Colon (tissue), 2 donors: ENCODE measurements at regions not wholly inside any gene's neighbourhood (a gene's known extent, or its start where the extent isn't known, plus 50 kb on each side); places are given as distances from the start of the nearest gene placed in this dataset.
"Not testable (repeated sequence)": the region's sequence is repeated elsewhere in the genome, so short reads cannot be mapped to it uniquely, and the experiment has no call there.

ENCODE experiments used
- FAIRE-seq: peaks from 2 replicates; lab custom pipeline; 2012; peaks lifted over from hg19 to GRCh38; lab: Jason Lieb, UNC
- donor health status: control.
- donor health status: control.

- FAIRE-seq = no peak
These were observed 50.9 kb upstream of the MITF start for GRCh38 chr3:69688400-69688799.

- FAIRE-seq = no peak
These were observed 51.6 kb upstream of the MITF start for GRCh38 chr3:69687641-69688040.

DNA sequence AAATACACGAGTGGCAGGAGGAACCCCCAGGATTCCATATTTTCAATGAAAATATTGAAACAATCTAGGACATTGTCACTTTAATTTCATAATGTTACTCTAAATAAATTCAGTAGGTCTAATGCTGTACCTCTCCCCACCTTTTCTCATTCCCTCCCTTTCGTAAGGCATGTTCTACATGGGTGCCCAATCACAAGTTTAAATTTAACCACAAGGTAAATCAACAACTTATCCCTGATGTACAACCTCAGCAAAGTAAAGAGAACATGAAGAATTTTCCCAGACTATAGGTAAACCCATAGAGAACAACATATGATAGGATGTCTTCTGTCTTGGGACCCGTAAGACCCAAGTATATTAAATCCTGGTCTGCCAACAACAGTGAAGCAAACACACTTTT is 53.2 kb upstream of the MITF start:
- no peak for FAIRE-seq

DNA sequence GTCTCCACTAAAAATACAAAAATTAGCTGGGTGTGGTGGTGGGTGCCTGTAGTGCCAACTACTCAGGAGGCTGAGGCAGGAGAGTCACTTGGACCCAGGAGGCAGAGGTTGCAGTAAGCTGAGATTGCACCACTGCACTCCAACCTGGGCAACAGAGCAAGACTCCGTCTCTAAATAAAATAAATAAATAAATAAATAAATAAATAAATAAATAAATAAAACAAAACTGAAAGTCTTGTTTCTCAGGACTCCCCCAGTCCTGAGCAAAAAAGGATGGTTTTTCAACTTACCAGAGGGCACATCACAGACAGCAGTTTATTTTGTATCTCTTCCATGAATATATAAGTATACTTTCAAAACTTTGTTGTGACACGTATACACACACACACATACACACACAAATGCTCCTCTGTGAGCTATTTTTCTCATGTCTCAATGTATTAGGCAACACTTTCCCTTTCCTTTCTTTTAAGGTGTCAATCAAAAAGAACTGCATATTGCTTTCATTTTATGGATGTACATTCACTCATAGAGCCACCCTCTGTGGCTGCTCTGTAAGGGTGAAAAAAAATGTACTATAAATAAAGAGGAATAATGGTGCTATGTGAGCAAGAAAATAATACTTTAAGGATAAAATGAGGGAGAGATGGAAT is 54.8 kb upstream of the MITF start:
- no peak for FAIRE-seq

- FAIRE-seq = no peak
These were observed 56.0 kb upstream of the MITF start for GRCh38 chr3:69683082-69683806.

DNA sequence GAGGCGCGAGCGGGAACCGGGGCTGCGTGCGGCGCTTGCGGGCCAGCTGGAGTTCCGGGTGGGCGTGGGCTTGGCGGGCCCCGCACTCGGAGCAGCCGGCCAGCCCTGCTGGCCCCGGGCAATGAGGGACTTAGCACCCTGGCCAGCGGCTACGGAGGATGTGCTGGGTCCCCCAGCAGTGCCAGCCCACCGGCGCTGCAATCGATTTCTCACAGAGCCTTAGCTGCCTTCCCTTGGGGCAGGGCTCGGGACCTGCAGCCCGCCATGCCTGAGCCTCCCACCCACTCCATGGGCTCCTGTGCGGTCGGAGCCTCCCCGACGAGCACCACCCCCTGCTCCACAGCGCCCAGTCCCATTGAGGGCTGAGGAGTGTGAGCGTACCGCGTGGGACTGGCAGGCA is 61.8 kb upstream of the MITF start:
- FAIRE-seq = not testable (repeated sequence)

GRCh38 chr3:69675786-69676530 is 63.3 kb upstream of the MITF start:
- no peak for FAIRE-seq

GRCh38 chr3:69674752-69675151 is 64.5 kb upstream of the MITF start:
- FAIRE-seq = no peak

DNA sequence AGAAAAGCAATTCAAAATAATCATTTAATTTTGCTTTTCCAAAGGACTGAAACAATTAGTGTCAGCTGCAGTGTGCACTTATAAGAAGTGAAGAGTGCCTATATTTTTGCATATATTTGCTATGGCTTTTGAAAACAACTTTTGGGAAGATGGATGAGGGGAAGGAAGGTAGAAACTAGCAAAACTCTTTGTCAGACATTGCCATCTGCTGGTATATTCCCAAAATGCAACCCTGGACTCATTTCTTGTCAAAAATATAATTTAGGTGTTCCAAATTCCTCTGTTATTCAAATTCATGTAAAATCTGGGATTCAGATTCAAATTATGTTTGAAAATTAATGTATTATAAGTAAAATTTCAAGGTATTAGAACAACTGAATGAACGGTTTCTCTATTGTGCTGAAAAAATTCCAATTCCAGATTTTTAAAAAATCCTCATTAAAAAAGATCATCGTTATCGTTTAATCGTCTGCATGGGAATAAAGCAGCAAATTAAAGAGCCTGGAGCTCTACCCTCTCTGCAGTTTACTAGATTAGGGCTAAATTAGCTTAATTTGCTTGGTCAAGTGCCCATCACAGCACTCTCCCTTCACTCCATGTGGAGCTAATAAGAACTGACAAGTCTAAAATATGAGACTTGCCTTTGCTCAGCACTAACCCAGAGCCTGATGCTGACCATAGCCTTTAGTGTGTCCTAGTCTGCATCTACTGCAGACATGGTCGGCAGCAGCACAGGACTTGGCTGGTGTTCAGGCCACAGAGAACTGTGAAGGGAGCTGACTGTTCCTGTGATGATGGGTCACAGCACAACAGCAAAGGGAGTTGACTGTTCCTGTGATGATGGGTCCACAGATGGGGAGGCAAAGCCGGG is 67.9 kb upstream of the MITF start:
- no peak for FAIRE-seq

DNA sequence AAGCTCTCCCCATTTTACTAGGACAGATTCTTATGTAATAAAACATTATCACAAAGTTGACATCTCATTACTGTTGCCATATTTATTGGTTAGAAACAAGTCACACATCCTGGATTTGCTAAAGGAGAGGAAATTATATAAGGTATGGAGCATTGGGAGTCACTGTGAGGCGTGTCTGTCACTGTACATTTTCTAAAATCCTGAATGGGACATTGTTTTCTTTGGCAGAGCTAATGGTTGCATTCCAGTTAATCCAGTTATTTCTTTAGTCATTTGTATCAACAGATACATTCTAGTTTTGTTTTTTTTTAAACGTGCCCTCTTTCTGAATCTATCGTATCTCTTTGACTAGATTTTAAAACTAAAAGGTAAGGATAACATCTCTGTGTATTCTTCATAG is 70.2 kb upstream of the MITF start:
- no peak for FAIRE-seq

- FAIRE-seq = no peak
These were observed 74.1 kb upstream of the MITF start for GRCh38 chr3:69665026-69665737.

GRCh38 chr3:69660631-69661030 is 78.6 kb upstream of the MITF start:
- no peak for FAIRE-seq

- FAIRE-seq = no peak
These were observed 79.9 kb upstream of the MITF start for GRCh38 chr3:69659180-69659910.

- FAIRE-seq = no peak
These were observed 80.6 kb upstream of the MITF start for GRCh38 chr3:69658514-69659140.

- not testable (repeated sequence) for FAIRE-seq
These were observed 82.2 kb upstream of the MITF start for GRCh38 chr3:69657030-69657429.

GRCh38 chr3:69651765-69652164 is 87.5 kb upstream of the MITF start:
- no peak for FAIRE-seq

DNA sequence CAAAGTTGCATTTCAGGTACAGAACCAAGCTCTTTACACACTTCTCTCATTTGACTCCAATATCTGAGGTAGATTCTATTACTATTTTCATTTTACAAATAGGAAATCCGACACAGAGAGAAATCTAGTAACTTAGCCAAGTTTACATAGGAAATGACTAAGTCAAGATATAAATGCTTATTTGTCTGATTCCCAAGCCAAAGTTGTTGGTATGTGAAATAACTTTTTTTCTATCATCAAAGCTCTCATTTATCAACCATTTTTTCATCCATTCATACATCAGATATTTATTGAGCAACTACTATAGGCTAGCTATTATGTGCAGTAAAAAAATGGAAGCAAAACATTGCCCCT is 89.2 kb upstream of the MITF start:
- no peak for FAIRE-seq

- FAIRE-seq = no peak
These were observed 89.9 kb upstream of the MITF start for GRCh38 chr3:69649120-69650065.

DNA sequence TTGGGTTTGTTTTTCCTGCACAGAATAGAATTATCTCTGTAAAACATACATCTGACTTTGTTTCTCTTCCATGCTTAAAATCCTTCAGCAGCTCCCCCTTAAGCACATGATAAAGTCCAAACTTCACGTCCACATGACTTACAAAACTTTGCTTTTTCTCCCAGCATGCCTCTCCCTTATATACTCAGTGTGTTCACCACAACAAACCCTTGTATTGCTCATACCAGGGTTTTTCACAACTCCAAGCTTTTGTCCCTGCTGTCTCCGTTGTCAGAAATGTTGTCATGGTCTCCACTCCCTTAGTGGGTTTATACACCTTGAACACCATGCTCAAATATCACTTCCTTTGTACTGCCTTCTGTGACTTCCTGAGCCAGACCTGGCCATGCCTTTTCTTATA is 91.1 kb upstream of the MITF start:
- FAIRE-seq = no peak
